Inflammatory macrophage treated with lipopolysaccharide for 4 hours (primary cell): ENCODE measurements at regions not wholly inside any gene's neighbourhood (a gene's known extent, or its start where the extent isn't known, plus 50 kb on each side); places are given as distances from the start of the nearest gene placed in this dataset.
A peak's percentile ranks its signal among the peaks of the same experiment; 100 is the strongest.
"Not testable (repeated sequence)": the region's sequence is repeated elsewhere in the genome, so short reads cannot be mapped to it uniquely, and the experiment has no call there.

Experiments used
- DNase-seq: peaks from one replicate; pipeline ENCODE4 v3.0.0-alpha.2; 2020

DNA sequence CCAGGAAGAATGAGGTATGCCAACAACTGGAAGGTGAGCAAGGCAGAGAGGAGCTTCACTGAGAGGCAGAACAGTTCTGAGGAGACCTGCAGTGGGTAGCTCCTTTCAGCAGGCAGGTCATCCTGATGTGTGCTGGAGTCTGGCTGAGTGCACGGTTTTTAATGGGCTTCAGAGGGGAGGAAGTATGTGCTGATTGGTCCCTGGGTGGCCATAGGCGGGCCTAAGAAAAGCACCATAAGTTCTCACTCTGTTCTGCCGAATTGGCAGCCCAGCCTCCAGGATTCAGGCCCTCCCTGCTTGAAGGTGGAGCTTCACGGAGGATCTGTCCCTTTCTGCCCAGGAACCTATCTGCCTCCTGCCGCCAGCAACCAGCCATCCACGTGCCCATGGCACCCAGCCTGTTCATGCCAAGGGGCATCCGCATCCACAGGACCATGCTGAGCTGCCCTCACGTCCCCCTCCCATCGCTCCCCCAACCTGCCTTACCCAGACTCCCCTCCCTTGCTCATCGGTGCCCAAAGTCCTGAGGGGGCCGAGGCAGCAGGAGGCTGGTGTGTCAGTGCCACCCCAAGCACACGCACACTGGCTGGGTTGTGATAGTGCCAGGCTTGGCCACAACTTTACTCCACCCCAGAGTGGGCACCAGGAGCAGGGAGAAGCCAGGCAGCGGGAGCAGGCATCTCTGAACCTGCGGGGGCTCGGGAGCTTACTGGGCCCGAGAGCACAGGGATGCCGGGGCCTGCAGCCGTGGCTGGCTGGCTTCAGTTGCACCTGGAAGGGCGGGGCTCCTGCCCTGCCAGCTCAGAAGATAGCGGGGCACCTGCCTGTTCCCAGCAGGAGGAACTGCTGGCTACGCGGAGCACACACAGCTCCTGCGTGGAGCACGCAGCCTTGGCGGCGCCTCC lies 608.4 kb upstream of the FOXG1 start:
- DNase-seq = no peak

DNA sequence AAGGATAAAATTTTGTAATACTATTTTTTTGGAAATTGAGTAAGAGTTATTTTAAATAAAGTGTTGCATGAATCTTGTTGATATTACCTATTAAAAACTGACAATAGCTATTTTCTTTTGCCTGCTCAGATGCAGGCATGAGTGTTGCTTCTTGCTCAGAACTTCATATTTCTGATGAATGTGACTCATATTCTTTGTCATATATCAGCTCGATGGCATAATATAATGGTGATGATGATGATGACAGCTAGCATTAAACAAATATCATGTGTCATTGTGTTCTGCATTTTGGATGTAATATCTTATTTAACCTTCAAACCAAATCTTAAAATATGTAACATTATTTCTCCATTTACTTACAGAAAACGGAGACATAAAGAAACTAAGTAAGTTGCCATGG lies 605.5 kb upstream of the FOXG1 start:
- DNase-seq = no peak

DNA sequence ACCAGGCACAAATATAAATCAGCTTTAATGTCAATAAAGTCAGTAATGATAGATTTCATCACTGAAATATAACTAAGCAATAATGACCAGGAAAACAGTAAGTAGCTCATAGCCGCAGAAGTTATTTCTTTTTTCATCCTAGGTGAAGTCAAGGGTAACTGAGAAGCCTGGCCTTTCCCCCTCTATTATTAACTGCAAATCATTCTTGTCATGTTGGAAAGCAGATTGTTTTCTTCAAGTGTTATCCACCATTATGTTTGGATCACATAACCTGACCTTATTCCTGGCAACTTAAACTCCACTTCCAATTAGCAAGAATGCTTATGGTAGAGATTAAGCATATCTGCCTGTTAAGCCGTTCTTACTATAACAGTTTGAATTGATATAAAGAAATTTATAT lies 603.4 kb upstream of the FOXG1 start:
- DNase-seq = no peak

DNA sequence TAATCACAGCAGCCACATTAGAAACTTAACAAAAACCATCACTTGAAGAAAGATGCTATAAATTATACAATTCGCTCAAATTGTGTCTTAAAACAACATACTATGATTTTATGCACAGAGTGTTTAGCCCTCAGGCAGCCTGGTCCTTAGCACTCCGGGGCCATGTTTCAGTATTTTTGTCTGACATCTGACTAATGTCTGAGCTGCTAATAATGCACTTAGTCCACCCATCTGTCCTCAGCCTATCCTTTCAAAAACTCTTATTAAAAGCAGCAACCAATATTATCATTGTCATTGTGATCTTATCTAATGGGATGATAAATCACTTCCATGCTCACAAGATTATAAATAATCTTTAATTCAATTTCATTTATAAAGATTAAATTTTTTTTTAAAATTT lies 602.7 kb upstream of the FOXG1 start:
- no peak for DNase-seq

DNA sequence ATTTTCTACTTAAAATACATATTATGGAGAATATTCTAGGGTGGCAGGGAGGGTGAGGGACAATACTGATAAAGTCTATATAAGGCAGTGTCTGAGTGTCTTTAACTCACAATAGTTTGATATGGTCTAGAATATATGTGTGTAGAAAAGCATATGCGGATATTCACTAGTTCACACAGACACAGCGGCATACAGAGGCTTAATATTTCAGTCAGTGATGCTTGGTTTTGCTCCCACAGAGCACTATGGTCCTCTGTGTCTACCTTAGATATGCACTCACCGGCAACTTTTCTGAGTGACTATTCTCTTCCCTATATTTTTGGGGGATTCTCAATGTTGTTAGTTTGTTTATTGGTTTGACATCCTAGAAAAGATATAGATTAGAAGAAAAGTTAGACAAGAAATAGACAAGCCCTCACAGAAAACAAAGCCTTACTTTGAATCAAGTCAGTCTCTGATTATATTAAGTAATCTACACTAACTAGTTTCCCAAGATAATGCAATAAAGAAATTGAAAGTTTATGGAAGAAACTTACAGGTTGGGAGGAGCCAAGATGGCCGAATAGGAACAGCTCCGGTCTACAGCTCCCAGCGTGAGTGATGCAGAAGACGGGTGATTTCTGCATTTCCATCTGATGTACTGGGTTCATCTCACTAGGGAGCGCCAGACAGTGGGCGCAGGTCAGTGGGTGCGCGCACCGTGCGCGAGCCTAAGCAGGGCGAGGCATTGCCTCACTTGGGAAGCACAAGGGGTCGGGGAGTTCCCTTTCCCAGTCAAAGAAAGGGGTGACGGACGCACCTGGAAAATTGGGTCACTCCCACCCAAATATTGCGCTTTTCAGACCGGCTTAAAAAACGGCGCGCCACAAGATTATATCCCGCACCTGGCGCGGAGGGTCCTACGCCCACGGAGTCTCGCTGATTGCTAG lies 578.4 kb upstream of the FOXG1 start:
- DNase-seq = not testable (repeated sequence)

DNA sequence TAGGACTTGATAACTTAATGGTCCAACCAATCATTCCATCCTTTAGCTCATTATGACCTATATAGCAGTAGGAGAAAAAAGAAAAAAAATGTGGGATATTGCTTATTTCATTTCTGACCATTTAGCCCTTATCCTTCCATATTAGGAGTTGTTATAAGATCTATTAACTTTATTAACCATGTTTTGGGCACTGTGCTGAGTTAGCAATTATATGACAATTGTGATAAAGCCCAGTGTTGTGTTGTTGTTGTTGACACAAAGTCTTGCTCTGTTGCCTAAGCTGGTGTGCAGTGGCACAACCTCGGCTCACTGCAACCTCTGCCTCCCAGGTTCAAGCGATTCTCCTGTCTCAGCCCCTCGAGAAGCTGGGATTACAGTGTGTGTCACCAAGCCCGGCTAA lies 569.7 kb upstream of the FOXG1 start:
- DNase-seq = no peak

DNA sequence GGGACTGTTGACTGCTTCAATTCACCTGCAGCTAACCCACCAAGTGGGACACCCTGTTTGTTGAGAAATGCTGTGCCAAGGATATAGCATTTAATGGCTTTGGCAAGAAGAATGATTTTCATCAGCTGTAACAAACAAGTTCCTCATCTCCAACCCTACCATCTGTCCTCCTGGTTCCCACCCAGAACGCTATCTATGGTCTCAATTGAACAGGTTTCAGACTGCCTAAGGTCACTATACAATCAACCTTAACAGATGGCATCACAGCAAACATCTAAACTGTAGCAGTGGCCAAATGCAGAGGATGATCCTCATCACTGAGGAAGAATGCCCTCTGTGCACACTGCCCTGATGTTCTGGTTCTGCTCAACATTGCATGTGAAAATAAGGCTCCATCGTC lies 546.2 kb upstream of the FOXG1 start:
- DNase-seq = no peak

DNA sequence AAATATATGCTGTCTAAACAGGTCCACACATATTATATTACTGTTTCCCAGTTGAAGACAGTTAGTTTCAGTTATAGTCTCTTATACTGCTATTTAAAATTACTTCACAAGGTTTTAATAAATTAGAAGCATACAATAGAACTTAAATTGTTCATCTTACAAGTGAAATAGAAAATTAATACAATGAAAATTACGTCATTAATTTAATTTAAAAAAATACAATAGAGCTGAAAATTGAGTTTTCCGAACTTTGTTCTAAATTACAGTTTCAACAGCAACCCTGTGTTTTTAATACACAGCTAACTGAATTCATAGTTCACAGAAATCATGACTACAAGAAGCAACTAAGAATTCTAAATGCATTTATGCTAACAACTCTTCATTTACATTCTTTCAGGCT lies 525.7 kb upstream of the FOXG1 start:
- no peak for DNase-seq

DNA sequence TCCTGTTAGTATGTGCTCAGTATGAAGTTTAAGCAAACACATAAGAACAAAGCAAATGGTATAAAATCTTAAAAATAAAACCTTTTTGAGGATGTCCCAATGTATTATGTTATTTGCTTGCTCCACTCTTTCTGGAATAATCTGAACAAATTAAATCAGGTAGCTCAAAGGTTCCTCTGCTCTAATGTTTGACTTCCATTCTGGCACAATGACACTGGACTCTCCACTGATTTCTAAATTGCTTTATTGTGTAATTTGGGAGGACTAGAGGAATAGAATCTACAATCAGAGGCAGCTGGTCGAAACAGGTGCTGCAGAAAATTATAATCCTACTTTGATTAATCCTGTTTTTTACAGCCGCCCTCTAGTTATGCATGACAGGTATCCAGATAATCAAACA lies 523.7 kb upstream of the FOXG1 start:
- DNase-seq = no peak

DNA sequence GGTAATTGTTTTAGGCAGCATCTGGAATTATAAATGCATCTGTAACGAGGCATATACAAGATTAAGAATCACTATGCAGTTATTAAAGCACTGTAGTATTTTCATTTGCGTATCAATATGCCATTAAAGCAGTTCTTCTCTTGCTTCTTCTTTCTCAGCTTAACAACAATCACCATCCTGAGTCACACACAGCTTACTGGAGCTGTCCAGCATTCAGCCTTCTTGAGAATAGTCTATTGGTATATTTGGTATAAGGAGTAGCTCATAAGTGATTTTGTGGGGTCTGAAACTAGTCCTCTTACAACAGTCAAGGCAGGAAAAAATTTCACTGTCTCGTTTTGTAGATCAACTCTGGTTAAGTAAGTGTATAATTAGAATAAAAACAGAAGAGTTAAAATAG lies 523.0 kb upstream of the FOXG1 start:
- no peak for DNase-seq

DNA sequence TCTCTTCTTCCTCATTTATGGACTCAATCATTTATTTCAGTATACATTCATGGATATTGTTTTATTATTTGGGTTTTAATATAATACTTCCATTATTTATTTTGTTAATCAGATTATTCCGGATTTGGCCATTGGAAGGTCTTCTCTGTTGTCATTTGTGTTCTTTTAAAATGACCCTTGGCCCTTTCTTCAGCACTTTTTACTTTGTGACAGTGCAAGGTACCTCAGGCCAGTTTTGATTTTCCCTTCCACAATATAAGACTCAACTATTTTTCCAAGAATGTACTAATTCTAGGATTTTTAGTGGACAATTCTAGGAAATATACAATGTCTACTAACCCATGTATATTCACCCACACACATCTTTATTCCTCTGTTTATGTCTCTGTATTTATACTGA lies 521.4 kb upstream of the FOXG1 start:
- DNase-seq = no peak

DNA sequence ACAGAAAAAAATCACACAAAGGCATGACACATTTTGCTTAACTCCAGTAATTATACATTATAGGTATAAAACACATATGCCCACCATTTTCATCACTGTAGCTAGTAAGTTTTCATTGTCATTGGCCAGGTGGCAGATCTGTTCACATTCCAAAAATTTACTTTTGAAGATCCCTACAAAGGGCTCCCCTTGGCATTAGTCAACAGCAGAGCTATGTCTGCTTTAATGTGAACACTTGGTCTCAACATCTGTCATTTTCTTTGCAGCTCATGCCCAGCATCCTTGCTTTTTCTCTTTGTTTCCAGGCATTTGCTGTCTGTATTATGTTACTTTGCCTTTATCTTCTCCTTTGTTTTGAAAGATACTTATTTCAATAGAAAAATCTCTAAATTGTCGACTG lies 519.1 kb upstream of the FOXG1 start:
- DNase-seq = no peak

DNA sequence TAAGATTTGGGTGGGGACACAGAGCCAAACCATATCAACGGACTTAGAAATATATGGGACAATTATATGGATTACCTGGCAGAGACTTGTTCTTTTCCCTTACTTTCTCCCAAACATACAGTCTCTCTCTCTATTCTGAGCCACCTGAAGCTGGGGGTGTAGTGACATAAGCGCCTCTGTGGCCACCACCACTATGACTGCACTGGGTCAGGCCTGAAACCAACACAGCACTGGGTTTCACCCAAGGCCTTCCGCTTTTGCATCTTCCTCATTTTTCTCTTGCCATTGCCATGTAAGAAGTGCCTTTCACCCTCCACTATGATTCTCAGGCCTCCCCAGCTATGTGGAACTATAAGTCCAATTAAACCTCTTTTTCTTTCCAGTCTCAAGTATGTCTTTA lies 514.5 kb upstream of the FOXG1 start:
- not testable (repeated sequence) for DNase-seq

DNA sequence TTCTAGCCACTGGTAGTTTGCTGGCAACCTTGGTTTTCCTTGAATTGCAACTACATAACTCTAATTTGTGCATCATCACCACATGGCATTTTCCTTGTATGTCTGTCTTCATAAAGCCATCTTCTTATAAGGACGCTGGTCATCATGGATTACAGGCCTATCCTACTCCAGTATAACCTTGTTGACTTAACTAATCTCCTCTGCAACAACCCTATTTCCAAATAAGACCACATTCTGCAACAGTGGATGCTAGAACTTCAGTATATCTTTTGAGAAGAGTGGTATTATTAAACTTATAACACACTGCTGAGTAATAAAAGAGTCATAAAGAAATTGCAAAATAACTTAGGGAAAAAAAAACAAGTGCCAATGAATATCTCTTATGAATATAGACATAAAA lies 511.8 kb upstream of the FOXG1 start:
- no peak for DNase-seq

DNA sequence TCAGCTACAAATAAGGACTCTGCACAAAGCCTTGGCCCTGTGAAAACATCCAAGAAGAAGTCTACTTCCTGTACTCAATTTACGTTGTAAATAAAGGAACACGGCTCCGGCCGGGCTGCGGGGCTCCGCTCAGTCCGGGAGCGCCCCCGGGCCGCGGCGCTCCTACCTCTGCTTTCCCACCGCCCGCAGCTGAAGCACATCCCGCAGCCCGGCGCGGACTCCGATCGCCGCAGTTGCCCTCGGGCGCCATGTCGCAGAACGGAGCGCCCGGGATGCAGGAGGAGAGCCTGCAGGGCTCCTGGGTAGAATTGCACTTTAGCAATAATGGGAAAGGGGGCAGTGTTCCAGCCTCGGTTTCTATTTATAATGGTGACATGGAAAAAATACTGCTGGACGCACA lies 502.3 kb upstream of the FOXG1 start:
- DNase-seq = no peak

DNA sequence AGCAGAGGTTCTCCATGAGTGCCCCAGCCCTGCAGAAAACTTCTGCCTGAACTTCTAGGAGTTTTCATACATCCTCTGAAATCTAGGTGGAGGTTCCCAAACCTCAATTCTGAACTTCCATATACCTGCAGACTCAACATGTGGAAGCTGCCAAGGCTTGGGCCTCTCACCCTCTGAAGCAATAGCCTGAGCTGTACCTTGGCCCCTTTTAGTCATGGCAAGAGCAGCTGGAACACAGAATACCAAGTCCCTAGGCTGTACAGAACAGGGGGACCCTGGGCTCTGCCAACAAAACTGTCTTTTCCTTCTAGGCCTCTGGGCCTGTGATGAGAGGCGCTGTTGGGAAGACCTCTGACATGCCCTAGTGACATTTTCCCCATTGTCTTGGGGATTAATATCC lies 494.3 kb upstream of the FOXG1 start:
- no peak for DNase-seq

DNA sequence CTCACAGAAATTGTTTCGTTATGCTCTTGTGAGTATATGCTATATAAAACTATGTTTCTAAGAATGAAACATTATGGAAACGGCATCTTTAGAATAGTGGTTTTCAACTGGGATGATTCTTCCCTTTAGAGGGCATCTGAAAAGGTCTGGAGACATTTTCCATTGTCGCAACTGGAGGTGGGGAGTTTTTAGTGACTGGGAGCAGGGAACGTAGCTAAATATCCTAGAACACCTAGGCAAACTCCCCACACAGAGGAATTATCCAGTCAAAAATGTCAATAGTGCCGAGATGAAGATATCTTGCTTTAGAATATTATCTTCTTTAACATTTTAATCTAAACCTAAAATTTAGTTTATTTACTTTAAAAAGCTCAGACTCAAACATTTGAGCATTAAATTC lies 486.1 kb upstream of the FOXG1 start:
- no peak for DNase-seq

DNA sequence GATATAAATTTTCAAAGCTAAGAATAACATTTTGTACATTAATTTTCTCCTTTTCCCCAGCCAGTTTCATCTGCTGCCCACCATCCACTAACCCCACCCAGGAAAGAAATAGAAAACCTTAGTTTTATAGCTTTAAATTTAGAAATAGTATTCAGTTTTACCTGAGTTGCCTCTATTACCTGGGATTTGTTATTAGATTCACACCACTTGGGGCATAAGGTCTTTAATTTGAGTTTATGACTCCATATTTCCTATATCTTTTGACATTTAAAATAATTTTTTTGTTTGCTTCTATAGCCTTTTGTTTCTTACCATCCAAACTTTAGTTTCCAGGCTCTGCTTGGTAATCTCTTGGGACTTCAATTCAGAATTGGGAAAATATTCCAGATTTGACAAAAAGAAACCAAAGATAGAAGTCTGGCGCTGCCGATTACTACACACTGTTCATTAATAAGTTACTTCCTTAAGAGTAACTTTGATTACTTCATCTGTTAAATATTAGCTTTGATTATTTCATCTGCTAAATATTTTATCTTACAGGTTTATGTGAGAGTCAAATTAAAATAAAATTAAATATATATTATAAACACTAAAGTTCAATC lies 485.5 kb upstream of the FOXG1 start:
- no peak for DNase-seq

DNA sequence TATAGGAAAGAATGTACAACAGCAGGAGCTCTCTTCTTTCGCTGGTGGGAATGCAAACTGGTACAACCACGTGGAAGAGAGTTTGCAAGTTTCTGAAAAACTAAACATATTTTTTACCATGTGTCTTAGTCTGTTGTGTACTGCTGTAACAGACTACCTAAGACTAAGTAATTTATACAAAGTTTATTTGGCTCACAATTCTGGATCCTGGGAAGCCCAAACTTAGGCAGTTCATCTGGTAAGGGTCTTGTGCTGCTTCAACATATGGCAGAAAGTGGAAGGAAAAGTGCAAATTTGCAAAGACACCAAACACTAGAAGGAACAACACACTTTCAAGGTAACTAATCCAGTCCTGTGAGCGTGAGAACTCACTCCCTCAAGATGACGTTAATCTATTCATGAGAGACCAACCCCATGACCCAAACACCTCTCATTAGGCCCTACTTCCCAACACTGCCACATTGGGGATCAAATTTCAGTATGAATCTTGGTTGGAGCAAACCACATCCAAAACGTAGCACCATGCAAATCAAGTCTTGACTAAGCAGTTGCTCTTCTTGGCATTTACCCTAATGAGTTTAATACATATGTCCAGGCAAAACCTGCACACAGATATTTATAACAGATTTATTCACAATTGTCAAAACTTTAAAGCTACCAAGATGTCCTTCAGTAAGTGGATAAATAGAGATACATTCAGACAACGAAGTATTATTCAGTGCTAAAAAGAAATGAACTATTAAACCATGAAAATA lies 481.9 kb upstream of the FOXG1 start:
- no peak for DNase-seq

DNA sequence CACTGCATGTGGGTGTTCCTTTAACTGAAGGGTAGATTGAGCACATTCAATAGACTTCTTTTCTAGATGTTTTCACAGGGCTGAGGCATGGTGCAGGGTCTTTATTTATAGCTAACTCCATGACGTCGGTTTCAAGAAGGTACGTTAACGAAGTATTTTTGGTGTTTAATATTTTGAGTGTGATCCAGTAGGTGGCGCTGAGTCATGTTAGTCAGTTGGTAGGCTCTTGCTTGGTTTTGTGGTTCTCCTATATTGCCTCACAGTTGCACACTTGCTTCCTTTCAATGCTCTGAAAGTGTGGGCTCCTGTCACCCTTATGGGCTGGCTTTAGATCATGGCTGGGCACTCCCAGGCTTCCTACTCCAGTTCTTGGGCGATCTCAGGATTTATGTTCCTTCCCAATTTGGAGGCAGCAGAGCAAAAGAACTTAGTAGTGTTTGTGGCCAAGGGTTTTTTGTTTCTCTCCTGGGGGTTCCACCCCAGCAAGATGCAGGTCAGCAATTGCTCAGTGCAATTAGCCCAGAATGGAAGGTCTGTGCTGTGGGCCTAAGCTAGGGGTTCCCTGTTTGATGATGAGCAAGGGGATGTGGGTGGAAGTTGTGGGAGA lies 471.6 kb upstream of the FOXG1 start:
- peak; percentile 14 for DNase-seq

DNA sequence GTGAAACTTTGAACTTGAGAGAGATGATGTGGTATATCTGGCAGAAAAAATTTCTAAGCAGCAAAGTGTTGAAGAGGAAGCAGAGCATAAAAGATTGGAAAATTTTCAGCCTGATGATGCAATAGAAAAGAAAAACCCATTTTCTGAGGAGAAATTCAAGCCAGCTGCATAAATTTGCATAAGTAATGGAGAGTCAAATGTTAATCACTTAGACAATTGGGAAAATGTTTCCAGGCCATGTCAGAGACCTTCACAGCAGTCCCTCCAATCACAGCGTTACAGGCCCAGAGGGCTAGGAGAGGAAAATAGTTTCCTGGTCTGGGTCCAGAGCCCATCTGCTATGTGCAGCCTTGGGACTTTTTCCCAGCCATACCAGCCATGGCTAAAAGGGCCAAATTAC lies 469.0 kb upstream of the FOXG1 start:
- DNase-seq = no peak

DNA sequence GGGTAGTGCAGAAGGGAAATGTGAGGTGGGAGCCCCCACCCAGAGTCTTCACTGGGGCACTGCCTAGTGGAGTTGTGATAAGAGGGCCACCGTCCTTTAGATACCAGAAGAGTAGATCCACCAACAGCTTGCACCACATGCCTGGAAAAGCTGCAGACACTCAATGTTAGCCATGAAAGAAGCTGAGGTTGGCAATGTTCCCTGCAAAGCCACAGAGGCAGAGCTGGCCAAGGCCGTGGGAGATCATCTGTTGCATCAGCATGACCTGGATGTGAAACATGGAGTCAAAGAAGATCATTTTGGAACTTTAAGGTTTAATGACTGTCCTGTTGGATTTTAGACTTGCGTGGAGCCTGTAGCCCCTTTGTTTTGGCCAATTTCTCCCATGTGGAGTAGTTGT lies 468.4 kb upstream of the FOXG1 start:
- no peak for DNase-seq
